ENCODE measurements at regions not wholly inside any gene's neighbourhood (a gene's known extent, or its start where the extent isn't known, plus 50 kb on each side); places are given as distances from the start of the nearest gene placed in this dataset.
A peak's percentile ranks its signal among the peaks of the same experiment; 100 is the strongest.

- no peak for TF ChIP-seq POLR2AphosphoS5 (IDR thresholded peaks at IDR 0.05; ENCODE audit: control insufficient read depth, insufficient read depth, low read depth, low read length)
- TF ChIP-seq MXD1 (CRISPR knock-in tag; IDR thresholded peaks at IDR 0.05; ENCODE audit: borderline replicate concordance, poor library complexity, severe bottlenecking): no peak
- TF ChIP-seq SMAD2 (IDR thresholded peaks at IDR 0.05; ENCODE audit: low read depth, low read length): no peak
- TF ChIP-seq NFIX (CRISPR knock-in tag; IDR thresholded peaks at IDR 0.05; ENCODE audit: low read depth): no peak
- TF ChIP-seq NCOR1 (IDR thresholded peaks at IDR 0.05): no peak
- TF ChIP-seq ZNF740 (CRISPR knock-in tag; IDR thresholded peaks at IDR 0.05): no peak
- TF ChIP-seq ZNF740 (tag; IDR thresholded peaks at IDR 0.05): no peak
- no peak for TF ChIP-seq MNT (conservative IDR thresholded peaks at IDR 0.05)
- 0 out of 4 replicates have a peak, but pooled peaks of 1 of the 2 experiments have one; percentile 9 for TF ChIP-seq SIN3A (IDR thresholded peaks at IDR 0.05; ENCODE audit: borderline replicate concordance in 2 of 2, control insufficient read depth in 1 of 2, low read depth in 2 of 2, low read length in 2 of 2)
- no peak for TF ChIP-seq MCM7 (IDR thresholded peaks at IDR 0.05)
- TF ChIP-seq TCF15 (CRISPR knock-in tag; IDR thresholded peaks at IDR 0.05): no peak
Measured at GRCh38 chr1:212167098-212167497, 118.1 kb upstream of the PPP2R5A start (continued).
